Breast epithelium (tissue), 3 donors: ENCODE measurements at regions not wholly inside any gene's neighbourhood (a gene's known extent, or its start where the extent isn't known, plus 50 kb on each side); places are given as distances from the start of the nearest gene placed in this dataset.

Experiments used
- POLR2A ChIP-seq: fragments of 450-650 bp; IDR thresholded peaks from one replicate; pipeline ENCODE4 v1.6.1; 2016; ENCODE audit warnings: antibody characterized with exemption, mild to moderate bottlenecking, moderate library complexity
- POLR2AphosphoS5 ChIP-seq, 3 donors: sonication (generic); formaldehyde crosslinking; IDR thresholded peaks; one replicate each; pipeline ENCODE4 v1.6.1; 2017; ENCODE audit warnings: antibody characterized with exemption in 3 of 3
- TF ChIP-seq, protein P1 (sequence below), 3 donors: fragments of 450-650 bp; IDR thresholded peaks; one replicate each; pipeline ENCODE4 v1.5.1; 2016 to 2017; ENCODE audit warnings: antibody characterized with exemption in 3 of 3, mild to moderate bottlenecking in 3 of 3, moderate library complexity in 3 of 3

DNA sequence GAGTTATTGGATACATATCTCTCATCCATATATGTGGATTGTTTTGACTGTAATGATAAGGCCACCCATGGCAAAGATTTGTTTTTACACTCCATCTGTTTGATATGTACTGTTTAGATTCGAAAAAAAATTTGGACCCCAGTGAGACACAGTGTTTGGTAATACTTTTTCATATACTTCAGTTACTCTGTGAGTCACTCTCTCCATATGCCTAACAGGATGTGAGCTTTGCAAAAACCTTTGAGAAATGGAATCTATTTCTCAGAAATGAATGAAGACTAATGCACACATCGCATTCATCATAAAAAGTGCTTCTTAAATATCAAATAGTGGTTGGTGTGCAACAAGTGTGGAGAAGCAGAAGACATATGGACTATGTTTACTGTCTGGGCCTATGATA is 781.5 kb downstream of the SLC6A15 start:
- no peak for TF ChIP-seq POLR2A
- TF ChIP-seq, protein P1, sequence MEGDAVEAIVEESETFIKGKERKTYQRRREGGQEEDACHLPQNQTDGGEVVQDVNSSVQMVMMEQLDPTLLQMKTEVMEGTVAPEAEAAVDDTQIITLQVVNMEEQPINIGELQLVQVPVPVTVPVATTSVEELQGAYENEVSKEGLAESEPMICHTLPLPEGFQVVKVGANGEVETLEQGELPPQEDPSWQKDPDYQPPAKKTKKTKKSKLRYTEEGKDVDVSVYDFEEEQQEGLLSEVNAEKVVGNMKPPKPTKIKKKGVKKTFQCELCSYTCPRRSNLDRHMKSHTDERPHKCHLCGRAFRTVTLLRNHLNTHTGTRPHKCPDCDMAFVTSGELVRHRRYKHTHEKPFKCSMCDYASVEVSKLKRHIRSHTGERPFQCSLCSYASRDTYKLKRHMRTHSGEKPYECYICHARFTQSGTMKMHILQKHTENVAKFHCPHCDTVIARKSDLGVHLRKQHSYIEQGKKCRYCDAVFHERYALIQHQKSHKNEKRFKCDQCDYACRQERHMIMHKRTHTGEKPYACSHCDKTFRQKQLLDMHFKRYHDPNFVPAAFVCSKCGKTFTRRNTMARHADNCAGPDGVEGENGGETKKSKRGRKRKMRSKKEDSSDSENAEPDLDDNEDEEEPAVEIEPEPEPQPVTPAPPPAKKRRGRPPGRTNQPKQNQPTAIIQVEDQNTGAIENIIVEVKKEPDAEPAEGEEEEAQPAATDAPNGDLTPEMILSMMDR (IDR thresholded peaks at IDR 0.05) = no peak
- TF ChIP-seq POLR2AphosphoS5 (IDR thresholded peaks at IDR 0.05) = no peak
